HCT116 (cell line): ENCODE measurements at regions not wholly inside any gene's neighbourhood (a gene's known extent, or its start where the extent isn't known, plus 50 kb on each side); places are given as distances from the start of the nearest gene placed in this dataset.

Experiments
- CTCF ChIP-seq, 3 experiments: fragments of 200-600 bp in 1 of 3; sonication (generic) in 1 of 3; IDR thresholded peaks in 2 of 3; conservative IDR thresholded peaks in 1 of 3; 2 replicates each; pipeline ENCODE4 v1.5.1; 2012 to 2017; ENCODE audit warnings: low read depth in 2 of 3, low read length in 2 of 3, antibody characterized with exemption in 1 of 3, borderline replicate concordance in 1 of 3, control low read depth in 1 of 3, mild to moderate bottlenecking in 1 of 3, mixed read lengths in 1 of 3, mixed run types in 1 of 3, moderate library complexity in 1 of 3; ENCODE audit not compliant: insufficient read depth in 1 of 3
- YY1 ChIP-seq: IDR thresholded peaks from 2 replicates; pipeline ENCODE4 v1.6.1; 2011; ENCODE audit warnings: low read length, low read depth, moderate library complexity, mild to moderate bottlenecking; ENCODE audit not compliant: insufficient replicate concordance; ENCODE audit errors: extremely low read depth
- TF ChIP-seq, protein P1 (sequence below): IDR thresholded peaks from 2 replicates; pipeline ENCODE4 v1.6.1; 2011; ENCODE audit warnings: mild to moderate bottlenecking, low read length, moderate library complexity; ENCODE audit not compliant: insufficient replicate concordance; ENCODE audit errors: extremely low read depth

DNA sequence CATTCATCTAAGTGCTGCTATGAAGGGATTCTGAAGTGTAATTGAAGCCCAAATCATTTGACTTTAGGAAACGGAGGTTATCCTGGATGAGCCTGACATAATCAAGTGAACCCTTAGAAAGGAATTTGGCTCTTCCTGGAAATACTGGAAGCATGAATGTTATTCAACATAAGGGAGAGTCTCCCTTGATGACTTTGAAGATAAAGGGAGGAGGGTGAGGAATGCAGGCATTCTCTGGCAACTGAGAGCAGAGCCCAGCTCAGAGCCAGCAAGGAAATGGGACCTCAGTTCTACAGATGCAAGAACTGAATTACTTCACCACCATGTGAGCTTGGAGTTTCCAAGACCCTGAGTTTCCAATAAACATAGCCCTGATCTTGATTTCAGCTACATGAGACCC, 168.2 kb downstream of the DLL1 start:
- TF ChIP-seq YY1: no peak
- TF ChIP-seq, protein P1, sequence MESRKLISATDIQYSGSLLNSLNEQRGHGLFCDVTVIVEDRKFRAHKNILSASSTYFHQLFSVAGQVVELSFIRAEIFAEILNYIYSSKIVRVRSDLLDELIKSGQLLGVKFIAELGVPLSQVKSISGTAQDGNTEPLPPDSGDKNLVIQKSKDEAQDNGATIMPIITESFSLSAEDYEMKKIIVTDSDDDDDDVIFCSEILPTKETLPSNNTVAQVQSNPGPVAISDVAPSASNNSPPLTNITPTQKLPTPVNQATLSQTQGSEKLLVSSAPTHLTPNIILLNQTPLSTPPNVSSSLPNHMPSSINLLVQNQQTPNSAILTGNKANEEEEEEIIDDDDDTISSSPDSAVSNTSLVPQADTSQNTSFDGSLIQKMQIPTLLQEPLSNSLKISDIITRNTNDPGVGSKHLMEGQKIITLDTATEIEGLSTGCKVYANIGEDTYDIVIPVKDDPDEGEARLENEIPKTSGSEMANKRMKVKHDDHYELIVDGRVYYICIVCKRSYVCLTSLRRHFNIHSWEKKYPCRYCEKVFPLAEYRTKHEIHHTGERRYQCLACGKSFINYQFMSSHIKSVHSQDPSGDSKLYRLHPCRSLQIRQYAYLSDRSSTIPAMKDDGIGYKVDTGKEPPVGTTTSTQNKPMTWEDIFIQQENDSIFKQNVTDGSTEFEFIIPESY: no peak
- no peak for TF ChIP-seq CTCF (IDR thresholded peaks at IDR 0.05 in 2 of 3, conservative IDR thresholded peaks at IDR 0.05 in 1 of 3; ENCODE audit: borderline replicate concordance in 1 of 3, insufficient read depth in 1 of 3, low read depth in 2 of 3, low read length in 2 of 3)
